Fibroblast of upper back skin (primary cell): ENCODE measurements at regions not wholly inside any gene's neighbourhood (a gene's known extent, or its start where the extent isn't known, plus 50 kb on each side); places are given as distances from the start of the nearest gene placed in this dataset.
A peak's percentile ranks its signal among the peaks of the same experiment; 100 is the strongest.
"Not testable (repeated sequence)": the region's sequence is repeated elsewhere in the genome, so short reads cannot be mapped to it uniquely, and the experiment has no call there.

Source experiments
- DNase-seq: peaks from one replicate; pipeline ENCODE4 v3.0.0-alpha.2; 2013

DNA sequence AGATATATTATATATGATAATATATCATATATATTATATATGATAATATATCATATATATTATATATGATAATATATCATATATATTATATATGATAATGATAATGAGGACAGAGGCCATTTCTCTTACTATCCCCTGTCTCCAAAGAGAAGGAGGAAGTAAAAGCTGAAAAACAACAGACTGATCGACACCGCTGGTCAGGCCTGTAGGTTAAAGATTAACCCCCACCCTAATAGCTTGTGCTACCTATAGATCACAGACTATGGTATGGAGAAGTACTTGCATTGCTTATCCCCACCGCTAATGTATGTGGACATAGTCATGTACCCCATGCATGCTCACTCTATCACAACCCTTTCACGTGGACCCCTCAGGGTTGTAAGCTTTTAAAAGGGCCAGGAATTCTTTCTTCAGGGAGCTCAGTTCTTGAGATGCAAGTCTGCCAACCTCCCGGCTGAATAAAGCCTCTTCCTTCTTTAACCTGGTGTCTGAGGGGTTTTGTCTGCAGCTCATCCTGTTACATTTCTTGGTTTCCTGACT lies 786.1 kb upstream of the TMEM132C start:
- DNase-seq = no peak

DNA sequence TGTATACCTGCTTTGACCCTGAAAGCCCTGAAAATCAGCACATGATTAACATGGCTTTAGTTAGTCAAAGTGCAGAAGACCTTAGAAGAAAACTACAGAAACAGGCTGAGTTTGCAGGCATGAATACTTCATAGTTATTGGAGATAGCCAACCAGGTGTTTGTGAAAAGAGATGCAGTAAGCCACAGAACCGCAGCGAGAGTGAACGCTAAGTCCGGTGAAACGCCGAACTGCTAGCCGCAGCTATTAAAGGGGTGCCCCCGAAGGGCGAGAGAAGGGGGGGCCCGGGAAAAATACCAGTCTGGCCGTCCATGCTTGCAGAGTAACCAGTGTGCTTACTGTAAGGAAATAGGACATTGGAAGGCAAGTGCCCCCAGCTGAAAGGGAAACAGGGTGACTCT lies 784.0 kb upstream of the TMEM132C start:
- DNase-seq = no peak

GRCh38 chr12:127485528-127485927 lies 781.4 kb upstream of the TMEM132C start:
- DNase-seq = peak; percentile 91

DNA sequence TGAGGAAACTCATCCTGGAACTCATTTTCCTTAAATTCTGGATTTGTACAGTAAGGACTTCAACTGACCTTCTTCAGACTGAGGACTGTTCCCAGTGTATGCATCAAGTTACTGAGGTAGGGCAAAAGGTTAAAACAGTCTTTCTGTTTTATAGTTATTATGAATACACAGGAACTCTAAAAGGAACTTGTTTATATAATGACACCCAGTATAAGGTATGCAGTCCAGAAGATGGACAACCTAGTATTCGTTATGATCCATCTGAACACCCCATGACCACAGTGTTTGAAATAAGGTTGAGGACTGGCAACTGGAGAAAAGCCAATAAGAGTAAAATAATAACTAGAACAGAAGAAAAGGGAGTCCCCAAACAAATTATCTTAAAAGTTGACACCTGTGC lies 779.9 kb upstream of the TMEM132C start:
- no peak for DNase-seq

DNA sequence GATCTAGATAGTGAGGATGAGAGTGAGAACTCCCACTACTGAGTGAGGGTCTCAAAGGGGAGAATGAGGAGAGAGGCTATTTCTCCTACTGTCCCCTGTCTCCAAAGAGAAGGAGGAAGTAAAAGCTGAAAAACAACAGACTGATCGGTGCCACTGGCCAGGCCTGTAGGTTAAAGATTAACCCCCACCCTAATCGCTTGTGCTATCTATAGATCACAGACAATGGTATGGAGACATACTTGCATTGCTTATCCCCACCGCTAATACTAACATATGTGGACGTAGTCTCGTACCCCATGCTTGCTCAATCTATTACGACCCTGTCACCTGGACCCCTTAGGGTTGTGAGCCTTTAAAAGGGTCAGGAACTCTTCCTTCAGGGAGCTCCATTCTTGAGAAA lies 777.9 kb upstream of the TMEM132C start:
- DNase-seq = no peak

DNA sequence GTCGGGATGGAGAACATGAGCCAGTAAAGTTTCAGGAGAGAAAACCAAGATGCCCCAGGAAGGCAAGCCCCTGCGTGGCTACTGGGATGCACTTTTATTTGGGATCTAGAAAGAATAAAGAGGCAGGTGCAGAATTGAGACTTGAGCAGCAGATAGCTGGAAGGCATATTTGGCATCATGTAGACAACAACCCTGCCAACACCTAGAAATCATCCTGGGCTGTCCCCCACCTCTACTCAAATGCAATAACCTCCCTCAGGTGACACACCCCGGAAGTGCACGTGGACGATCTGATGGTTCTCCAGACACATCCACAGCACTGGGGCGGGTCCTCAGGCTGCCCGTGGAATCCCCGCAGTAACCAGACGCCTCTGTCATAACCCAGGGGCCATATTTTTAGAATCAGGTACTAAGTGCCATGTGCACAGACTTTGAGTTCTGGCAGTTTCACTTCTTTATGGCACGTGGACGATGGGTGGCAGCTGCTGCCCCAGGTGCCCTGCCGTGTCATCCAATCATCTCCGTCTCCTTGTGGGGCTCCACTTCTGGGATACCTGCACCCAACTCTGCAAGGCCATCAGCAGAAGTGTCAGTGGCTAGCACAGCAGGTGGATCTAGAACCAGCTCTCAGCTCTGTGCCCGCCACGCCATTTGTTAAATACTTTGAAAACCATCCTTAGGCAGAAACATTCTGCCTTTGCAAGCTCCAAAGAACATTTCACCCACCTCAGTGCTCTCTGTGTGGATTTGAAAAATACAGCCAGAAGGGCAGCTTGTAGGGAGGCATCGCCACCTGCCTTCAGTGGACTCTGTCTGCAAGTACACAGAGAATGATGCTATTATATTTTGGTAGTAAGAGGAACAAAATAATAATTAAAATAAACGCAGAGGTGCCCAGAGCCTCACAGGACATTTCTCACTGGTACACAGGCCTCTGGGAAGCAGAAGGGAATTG lies 771.7 kb upstream of the TMEM132C start:
- no peak for DNase-seq

DNA sequence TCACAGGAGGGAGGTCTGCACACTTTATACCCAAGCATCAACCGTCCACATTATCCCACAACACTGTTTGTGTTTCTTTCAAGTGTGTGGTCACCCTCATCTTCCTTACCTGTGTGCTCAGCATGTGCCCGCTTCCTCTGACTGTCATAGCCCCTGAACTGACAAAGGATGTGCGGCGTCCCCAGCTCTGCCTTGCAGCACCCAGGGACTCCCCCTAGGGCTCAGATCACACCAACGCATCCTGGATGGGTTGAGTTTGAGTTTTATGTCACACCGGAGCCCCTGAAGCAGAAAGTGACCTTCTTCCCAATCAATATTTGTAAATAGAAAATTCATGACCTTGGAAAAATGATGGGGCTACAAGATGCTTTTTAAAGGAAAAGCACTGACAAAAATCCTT lies 770.7 kb upstream of the TMEM132C start:
- no peak for DNase-seq

DNA sequence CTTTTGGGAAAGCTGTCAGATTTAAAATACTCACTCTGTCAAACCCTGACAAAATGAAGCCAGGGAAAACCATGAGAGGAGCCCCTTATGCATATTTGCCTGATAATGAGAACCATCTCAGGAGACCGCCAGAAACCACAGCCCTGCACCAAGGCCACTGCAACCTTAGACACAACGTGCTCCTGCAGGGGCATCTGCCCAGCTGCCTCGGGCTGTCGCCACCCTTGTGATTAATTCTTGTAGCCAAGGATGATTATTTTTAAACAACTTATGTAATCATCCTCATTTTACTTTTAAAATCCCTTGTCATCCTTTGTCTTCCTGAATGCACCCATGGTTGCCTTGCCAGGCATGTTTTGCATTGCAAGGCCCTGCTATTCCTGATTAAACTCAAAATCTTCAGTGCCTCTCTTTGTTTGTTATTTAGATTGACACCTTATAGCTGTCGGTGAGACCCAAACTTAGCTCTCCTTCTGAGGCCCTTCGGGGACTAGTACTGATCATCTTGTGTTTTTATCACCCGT lies 766.4 kb upstream of the TMEM132C start:
- peak; percentile 57 for DNase-seq

DNA sequence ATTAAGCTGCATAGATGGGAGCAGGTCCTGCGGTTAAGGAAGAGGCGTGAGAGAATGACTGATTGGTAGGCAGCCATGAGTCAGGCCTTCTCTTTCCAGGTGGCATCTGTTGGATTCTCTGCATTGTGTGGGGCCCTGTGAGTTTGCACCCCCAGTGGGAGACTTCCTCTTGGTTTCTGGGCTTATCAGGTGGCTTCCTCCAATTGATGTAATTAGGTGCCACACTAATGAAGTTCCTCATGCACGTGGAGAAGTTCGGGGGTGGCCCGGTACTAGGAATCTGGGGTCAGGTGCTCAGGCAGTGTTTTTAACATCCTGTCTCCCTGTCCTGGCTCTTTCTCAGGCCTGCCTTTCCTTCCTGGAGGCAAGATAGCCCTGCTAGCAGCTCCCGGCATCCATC lies 765.1 kb upstream of the TMEM132C start:
- DNase-seq = no peak

DNA sequence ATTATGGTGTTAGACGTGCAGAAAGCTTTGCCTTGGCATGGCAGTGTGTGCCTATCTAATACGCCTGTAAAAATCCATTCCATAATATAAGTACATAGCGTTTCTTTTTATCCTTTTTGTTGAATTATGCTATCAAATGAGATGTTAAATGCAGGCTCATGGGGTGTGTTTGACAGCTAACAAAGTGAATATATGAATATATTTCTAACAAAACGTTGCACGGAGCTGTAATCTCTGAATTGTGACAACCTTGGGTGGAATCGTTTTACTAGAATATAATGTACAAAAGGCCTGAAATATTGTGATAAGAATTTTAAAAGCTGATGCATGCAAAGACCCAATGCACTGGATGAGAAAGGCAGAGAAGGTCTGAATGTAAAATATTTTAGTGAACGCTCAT lies 763.7 kb upstream of the TMEM132C start:
- no peak for DNase-seq

GRCh38 chr12:127503996-127504395 lies 763.0 kb upstream of the TMEM132C start:
- DNase-seq = not testable (repeated sequence)

- DNase-seq = no peak
Measured at GRCh38 chr12:127504874-127505273, 762.1 kb upstream of the TMEM132C start.

GRCh38 chr12:127507341-127507740 lies 759.6 kb upstream of the TMEM132C start:
- no peak for DNase-seq

DNA sequence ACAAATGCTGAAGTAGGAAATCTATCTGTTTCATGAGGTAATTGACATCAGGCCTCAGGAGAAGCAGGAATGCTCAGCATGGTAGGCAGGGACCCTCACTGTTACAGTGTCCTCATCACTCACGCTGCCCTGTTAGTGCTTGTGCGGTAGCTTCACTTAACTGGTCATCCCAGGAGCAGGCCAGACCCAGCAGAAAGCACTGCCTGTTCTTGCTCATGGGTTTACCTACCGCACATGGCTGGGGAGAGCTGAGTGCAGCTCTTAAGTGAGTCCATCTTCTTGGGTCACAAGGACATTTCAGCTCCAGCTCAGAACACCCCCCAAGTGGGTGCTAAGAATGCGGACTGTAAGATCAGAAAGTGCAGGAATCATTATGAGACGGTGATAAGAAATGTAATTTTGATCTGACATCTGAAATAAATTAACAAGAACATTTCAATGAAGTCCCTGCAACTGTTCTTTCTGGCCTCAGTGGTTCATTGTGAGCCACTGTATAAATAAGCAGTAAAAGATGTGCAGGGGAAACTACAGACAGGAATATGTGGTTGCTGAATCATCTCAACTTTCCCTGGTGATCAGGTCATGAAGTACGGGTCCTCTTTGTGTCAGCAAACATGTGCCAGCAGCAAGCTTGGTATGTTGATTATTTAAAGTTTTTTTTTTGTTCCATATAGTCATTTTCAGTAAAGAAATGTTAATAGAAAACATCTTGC lies 757.7 kb upstream of the TMEM132C start:
- peak; percentile 96 for DNase-seq

DNA sequence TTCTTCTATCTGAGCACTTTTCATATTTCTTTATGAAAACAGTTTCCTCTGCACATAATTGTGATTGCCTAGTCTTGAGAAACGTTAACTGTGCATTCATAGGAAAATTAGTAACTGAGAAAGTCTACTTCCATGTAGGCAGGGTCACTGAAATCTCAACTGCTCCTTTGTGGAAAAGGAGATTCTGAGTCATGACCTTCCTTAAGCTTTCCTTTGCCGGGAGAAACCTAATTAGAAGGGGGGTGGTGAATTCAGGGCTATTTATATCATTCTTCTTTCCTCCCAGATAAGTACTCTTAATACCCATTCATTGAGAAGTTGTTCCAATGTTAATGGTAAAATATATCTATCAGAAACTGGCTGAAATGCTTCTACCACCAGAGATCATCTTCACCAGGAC lies 751.0 kb upstream of the TMEM132C start:
- DNase-seq = peak; percentile 56

GRCh38 chr12:127516467-127516866 lies 750.5 kb upstream of the TMEM132C start:
- peak; percentile 32 for DNase-seq

DNA sequence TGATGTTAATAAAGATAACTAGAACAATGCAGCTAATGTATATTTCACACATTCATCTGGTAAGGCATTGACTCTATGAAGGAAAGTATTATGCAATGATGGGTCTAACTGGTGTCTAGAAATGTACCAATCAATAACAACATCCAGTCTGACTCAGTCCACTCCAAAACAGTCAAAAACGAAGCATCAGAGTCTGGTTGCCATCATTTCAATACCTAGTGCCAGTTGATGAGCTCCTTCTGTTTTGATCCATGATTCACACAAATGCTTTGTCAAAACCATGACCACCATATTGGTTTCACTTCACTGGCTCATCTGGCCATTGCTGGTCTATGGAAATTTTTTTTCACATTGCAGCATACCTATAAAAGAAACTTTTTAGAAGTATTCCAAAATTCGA lies 747.2 kb upstream of the TMEM132C start:
- DNase-seq = no peak

DNA sequence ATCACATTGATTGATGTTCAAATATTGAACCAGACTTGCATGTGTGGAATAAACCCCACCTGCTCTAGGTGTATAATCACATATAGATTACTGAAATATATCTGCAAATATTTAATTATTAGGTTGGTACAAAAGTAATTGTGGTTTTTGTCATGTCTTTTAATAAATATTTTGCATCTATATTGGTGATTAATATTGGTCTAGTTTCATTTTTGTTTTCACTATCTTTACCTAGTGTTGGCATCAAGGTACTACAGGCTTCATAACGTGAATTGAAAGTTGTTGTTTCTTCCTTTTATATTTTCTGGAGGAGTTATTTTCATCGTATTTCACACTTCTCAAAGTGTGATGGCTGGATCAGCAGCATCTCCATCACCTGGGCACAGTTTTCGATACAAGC lies 740.0 kb upstream of the TMEM132C start:
- no peak for DNase-seq

DNA sequence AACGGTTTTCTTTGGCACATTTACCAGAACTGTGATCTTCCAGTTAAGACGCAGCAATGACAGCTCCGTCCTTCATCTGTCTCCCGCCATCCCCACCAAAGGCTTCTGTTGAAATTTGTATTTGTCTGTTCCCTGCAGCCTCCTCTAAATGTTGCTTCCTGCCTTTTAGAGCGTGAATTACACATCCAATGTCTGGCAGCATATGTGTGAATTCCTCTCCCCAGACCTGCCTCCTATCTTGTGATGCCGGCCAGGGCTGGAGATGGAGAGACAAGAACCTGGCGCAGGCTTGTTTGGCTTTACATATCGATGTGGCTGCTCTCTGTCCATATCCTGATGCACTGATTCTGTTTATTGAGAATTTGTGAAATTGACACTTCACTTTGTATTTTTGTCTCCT lies 738.4 kb upstream of the TMEM132C start:
- no peak for DNase-seq

- DNase-seq = no peak
Measured at GRCh38 chr12:127531542-127531941, 735.4 kb upstream of the TMEM132C start.

DNA sequence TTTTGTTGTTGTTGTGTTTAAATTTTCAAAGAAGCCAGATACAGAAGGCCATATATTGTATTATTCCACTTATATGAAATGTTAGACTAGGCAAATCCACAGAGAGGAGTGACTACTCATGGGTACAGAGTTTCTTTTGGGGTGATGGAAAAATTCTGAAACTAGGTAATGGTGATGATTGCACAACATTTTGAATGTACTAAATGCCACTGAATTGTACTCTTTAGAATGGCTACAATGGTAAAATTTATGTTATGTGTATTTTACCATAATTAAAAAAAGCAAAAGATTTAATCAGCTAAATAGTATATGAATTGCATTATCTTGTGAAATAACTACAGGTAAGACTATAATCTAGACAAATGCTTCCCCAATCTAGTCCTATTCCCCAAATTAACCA lies 733.6 kb upstream of the TMEM132C start:
- DNase-seq = no peak

- DNase-seq = no peak
Measured at GRCh38 chr12:127536833-127537428, 730.0 kb upstream of the TMEM132C start.

- DNase-seq = no peak
Measured at GRCh38 chr12:127538316-127538715, 728.7 kb upstream of the TMEM132C start.
